Thyroid gland (tissue), 4 donors: ENCODE measurements at regions not wholly inside any gene's neighbourhood (a gene's known extent, or its start where the extent isn't known, plus 50 kb on each side); places are given as distances from the start of the nearest gene placed in this dataset.

Source experiments
- DNase-seq, 2 donors: peaks; one replicate each; pipeline ENCODE4 v3.0.0-alpha.2; 2019
- H3K27ac ChIP-seq, 3 donors: fragments of 200-600 bp; sonication (generic); 1 replicate in 2 of 3; 2 replicates in 1 of 3; pipeline ENCODE4 v1.5.1; 2016 to 2019; ENCODE audit warnings: mild to moderate bottlenecking in 1 of 3, moderate library complexity in 1 of 3
- H3K27me3 ChIP-seq: fragments of 200-600 bp; sonication (generic); one replicate; pipeline ENCODE4 v1.5.1; 2019
- H3K36me3 ChIP-seq, 2 donors: fragments of 200-600 bp; sonication (generic); one replicate each; pipeline ENCODE4 v1.5.1; 2016 to 2019
- H3K4me1 ChIP-seq, 2 donors: fragments of 200-600 bp; sonication (generic); one replicate each; pipeline ENCODE4 v1.5.1; 2017 to 2019
- H3K4me3 ChIP-seq, 3 donors: fragments of 200-600 bp; sonication (generic); replicated peaks in 1 of 3; 1 replicate in 2 of 3; 2 replicates in 1 of 3; pipeline ENCODE4 v1.5.1; 2016; ENCODE audit warnings: mild to moderate bottlenecking in 1 of 3
- H3K9me3 ChIP-seq: fragments of 200-600 bp; sonication (generic); one replicate; pipeline ENCODE4 v1.5.1; 2017
- POLR2A ChIP-seq, 2 donors: fragments of 450-650 bp; IDR thresholded peaks; one replicate each; pipeline ENCODE4 v1.6.1; 2017; ENCODE audit warnings: antibody characterized with exemption in 2 of 2, mild to moderate bottlenecking in 2 of 2, moderate library complexity in 1 of 2
- WGBS, 2 donors: methylation state at CpG; one replicate each; pipeline ENCODE4 v1.1.5; 2017; 5-methylcytosine and 5-hydroxymethylcytosine counted together
- intact Hi-C: fragments of 100-400 bp; cut with DNase I; formaldehyde crosslinking; loops from one replicate; pipeline ENCODE4 v1.15.1; 2023
- TF ChIP-seq, protein P1 (sequence below), 6 experiments: fragments of 200-600 bp in 3 of 6; fragments of 450-650 bp in 3 of 6; sonication (generic) in 3 of 6; IDR thresholded peaks; one replicate each; pipeline ENCODE4 v1.5.1; 2016 to 2019; ENCODE audit warnings: antibody characterized with exemption in 6 of 6, mild to moderate bottlenecking in 2 of 6, inconsistent platforms in 1 of 6, moderate library complexity in 1 of 6

DNA sequence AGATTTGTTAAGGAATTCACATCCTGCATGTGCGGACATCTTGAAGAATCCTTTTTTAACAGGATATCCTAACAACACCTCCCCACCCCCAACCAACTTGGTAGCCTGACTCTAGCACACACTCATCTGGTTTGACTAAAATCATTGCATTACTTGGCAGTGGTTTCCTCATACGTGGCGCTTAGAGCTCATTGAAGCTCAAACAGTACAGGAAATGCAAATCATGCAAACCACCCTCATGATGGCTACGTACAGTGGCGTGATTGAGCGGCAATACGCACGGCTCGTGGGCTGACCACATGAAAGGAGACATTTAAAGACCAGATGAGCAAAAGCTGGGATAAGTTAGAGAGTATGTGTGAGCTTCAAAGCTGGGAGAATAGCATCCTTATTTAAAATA is 336.2 kb downstream of the ZEB2 start:
- no peaks in the 10 kb centered on the region for H3K9me3 ChIP-seq
- no peaks in the 10 kb centered on the region for H3K36me3 ChIP-seq
- H3K27ac ChIP-seq, result no peak overlapping the region
- H3K4me1 ChIP-seq, result no peaks in the 10 kb centered on the region
- peak in 1 of 2 donors; percentile 3 for DNase-seq
- 90 to 92% methylated on average over 9 of the region's 9 CpGs for WGBS, 2 donors
- no peaks in the 10 kb centered on the region for H3K27me3 ChIP-seq
- intact Hi-C loops, result no loop called here
- TF ChIP-seq, protein P1, sequence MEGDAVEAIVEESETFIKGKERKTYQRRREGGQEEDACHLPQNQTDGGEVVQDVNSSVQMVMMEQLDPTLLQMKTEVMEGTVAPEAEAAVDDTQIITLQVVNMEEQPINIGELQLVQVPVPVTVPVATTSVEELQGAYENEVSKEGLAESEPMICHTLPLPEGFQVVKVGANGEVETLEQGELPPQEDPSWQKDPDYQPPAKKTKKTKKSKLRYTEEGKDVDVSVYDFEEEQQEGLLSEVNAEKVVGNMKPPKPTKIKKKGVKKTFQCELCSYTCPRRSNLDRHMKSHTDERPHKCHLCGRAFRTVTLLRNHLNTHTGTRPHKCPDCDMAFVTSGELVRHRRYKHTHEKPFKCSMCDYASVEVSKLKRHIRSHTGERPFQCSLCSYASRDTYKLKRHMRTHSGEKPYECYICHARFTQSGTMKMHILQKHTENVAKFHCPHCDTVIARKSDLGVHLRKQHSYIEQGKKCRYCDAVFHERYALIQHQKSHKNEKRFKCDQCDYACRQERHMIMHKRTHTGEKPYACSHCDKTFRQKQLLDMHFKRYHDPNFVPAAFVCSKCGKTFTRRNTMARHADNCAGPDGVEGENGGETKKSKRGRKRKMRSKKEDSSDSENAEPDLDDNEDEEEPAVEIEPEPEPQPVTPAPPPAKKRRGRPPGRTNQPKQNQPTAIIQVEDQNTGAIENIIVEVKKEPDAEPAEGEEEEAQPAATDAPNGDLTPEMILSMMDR (IDR thresholded peaks at IDR 0.05), result no peak
- TF ChIP-seq POLR2A (IDR thresholded peaks at IDR 0.05), result no peak
- no peak overlapping the region for H3K4me3 ChIP-seq

DNA sequence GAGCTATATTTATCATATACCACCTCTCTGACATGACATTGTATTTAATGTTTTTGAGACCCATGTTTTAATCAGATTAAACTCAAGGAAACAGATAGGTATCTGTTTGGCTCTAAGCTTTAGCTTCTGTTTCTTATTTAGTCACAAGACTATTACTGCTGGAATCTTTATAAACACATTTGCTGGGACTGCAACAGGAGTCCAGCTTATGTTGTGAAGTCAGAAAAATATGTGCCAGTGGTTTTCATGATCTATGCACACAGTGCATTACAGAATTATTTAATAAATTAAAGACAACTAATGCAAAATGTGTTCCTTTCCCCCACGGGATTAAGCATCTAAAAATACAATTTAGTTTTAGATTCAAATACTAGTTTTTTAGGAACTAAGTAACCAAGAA is 338.9 kb downstream of the ZEB2 start:
- 81 to 84% methylated on average over 1 of the region's 1 CpG for WGBS, 2 donors
- TF ChIP-seq, protein P1 (IDR thresholded peaks at IDR 0.05), result no peak
- no peak for TF ChIP-seq POLR2A (IDR thresholded peaks at IDR 0.05)
- Histone ChIP-seq H3K36me3 (no peaks in the 10 kb centered on the region), H3K4me3 (no peak overlapping the region), H3K4me1 (no peaks in the 10 kb centered on the region), H3K9me3 (no peaks in the 10 kb centered on the region), H3K27me3 (no peaks in the 10 kb centered on the region), H3K27ac (no peak overlapping the region)
- DNase-seq, result no peak
- intact Hi-C loops, result no loop called here

DNA sequence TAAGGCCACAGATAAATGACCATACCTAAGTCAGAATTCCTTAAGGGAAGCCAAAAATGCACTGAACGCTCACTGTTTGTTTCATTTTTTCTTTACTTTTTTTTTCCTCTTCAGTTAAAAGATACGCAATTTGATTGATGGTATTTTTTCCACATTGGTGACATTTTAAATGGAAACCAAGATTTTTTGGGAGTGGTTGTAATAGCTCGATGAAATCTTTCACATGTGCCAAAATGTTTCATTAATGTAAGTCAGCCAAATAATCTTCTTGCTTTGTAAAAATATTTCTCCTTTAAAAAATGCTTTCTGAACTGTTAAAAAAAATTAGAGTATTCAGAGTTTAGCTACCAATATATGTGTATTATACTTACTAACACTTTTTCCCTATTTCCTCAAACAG is 339.8 kb downstream of the ZEB2 start:
- Histone ChIP-seq H3K36me3 (no peaks in the 10 kb centered on the region), H3K27ac (no peak overlapping the region), H3K9me3 (no peaks in the 10 kb centered on the region), H3K27me3 (no peaks in the 10 kb centered on the region), H3K4me1 (no peaks in the 10 kb centered on the region), H3K4me3 (no peak overlapping the region)
- no peak for DNase-seq
- TF ChIP-seq, protein P1 (IDR thresholded peaks at IDR 0.05), result no peak
- TF ChIP-seq POLR2A (IDR thresholded peaks at IDR 0.05), result no peak
- 77 to 80% methylated on average over 3 of the region's 3 CpGs for WGBS, 2 donors
- intact Hi-C loops, result no loop called here

DNA sequence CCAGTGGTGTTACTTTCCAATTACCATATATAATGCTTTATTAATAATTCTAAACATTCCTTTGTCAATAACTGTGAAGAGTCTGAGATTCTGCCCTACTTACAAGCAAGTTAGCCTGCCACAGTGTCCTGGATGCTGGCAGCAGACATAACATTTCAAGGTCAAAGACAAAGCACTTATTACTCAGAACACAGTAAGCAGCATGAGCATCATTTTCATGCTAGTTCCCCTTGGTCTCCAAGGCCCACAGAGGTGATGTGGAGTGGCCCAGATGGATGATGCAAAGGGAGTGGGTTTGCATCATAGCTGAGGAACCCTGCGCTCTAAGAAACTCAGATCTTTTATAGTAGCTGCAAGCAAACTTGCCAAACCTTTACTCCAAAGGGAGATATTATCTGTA is 349.7 kb downstream of the ZEB2 start:
- WGBS, 2 donors, result 96 to 100% methylated on average over 1 of the region's 1 CpG
- Histone ChIP-seq H3K9me3 (no peaks in the 10 kb centered on the region), H3K4me3 (no peak overlapping the region), H3K36me3 (no peaks in the 10 kb centered on the region), H3K27me3 (no peaks in the 10 kb centered on the region), H3K27ac (no peak overlapping the region), H3K4me1 (no peaks in the 10 kb centered on the region)
- no peak for DNase-seq
- intact Hi-C loops, result no loop called here
- TF ChIP-seq, protein P1 (IDR thresholded peaks at IDR 0.05), result no peak
- TF ChIP-seq POLR2A (IDR thresholded peaks at IDR 0.05), result no peak

DNA sequence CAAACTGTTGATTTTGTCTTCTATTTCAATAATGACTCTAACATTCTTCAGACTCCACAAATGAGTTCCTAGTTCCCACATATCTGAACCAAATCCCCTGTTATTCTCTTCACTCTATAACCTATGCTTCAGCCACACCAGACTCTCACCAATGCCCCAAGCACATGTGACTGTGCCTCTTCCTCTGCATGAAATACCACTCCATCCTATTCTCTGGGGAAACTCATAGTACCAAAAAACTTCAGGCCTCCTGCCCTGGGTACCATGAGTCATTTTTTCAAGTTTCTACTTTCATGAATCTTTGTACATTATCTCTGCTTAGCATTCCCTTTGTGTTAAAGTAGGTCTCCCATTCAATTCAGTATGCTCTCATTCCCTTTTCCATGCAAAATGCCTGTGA is 353.2 kb downstream of the ZEB2 start:
- Histone ChIP-seq H3K27me3 (no peaks in the 10 kb centered on the region), H3K4me3 (no peak overlapping the region), H3K27ac (no peak overlapping the region), H3K9me3 (no peaks in the 10 kb centered on the region), H3K4me1 (no peaks in the 10 kb centered on the region), H3K36me3 (no peaks in the 10 kb centered on the region)
- no peak for DNase-seq
- intact Hi-C loops, result no loop called here
- no peak for TF ChIP-seq POLR2A (IDR thresholded peaks at IDR 0.05)
- TF ChIP-seq, protein P1 (IDR thresholded peaks at IDR 0.05), result no peak
